ENCODE measurements at regions not wholly inside any gene's neighbourhood (a gene's known extent, or its start where the extent isn't known, plus 50 kb on each side); places are given as distances from the start of the nearest gene placed in this dataset.
"Not testable (repeated sequence)": the region's sequence is repeated elsewhere in the genome, so short reads cannot be mapped to it uniquely, and the experiment has no call there.

DNA sequence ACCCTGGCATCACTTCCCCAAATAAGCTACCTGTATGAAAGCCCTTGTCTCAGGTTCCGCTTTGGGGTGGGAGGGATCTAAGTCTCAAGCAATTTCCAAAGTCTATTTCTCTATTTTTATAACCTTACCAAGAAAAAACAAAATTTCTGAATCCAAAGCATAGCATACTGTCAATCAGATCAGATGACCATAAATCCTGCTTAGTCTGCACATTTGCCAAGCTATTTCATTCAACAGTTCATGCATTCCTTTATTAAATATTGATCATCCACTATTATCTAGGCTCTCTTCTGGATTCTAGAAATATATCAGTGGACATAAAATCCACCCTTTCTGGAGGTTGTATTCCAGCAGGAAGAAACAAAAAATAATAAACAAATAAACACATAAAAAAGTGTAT, 263.5 kb upstream of the USP15 start:
- in situ Hi-C loops (cut with HindIII; ENCODE audit: low pct_unique_long_range_greater_than_20kb, low sequenced_read_pairs), result no loop called here
- no peak for DNase-seq (ENCODE audit: low read depth in 1 of 2, low spot score in 1 of 2)
- no peak for TF ChIP-seq JUND (IDR thresholded peaks at IDR 0.05; ENCODE audit: low read depth)

DNA sequence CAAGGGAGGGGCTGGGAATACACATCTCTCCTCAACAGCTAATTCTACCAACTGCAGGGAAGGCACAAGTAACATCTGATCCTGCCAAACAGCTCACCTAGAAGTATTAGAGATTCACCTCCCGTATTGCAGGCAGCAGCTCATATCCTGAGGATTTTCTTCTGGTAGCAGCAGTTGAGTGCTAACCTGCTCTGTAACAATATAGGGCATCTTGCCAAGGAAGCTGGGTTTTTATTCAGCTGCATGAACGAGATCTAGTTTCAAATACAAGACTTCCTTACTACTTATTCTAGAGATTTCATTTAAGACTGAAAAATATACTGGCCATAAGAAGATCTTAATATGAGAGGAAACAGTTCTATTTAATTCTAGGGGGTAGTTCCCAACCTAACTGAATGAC, 261.4 kb upstream of the USP15 start:
- in situ Hi-C loops (cut with HindIII; ENCODE audit: low pct_unique_long_range_greater_than_20kb, low sequenced_read_pairs), result no loop called here
- no peak for DNase-seq (ENCODE audit: low read depth in 1 of 2, low spot score in 1 of 2)
- TF ChIP-seq JUND (IDR thresholded peaks at IDR 0.05; ENCODE audit: low read depth), result no peak

DNA sequence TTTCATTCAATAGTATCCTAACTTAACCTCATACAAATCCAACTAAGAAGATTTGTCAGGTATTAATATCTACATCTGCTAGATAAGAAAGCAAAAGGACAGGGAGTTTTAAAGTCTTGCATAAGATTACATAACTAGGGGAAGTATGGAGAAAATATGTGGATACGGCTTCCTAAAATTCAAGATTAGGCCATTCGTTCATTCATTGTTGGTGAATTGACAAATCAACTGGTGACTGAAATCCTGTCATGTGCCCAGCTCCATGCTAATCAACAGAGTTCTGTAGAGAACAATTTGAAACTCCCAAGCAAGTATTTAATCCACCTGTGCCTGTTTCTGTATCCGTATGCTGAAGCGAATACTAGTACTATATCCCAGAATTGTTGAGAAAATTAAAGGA, 260.9 kb upstream of the USP15 start:
- in situ Hi-C loops (cut with HindIII; ENCODE audit: low pct_unique_long_range_greater_than_20kb, low sequenced_read_pairs), result no loop called here
- DNase-seq (ENCODE audit: low read depth in 1 of 2, low spot score in 1 of 2), result no peak
- TF ChIP-seq JUND (IDR thresholded peaks at IDR 0.05; ENCODE audit: low read depth), result no peak

DNA sequence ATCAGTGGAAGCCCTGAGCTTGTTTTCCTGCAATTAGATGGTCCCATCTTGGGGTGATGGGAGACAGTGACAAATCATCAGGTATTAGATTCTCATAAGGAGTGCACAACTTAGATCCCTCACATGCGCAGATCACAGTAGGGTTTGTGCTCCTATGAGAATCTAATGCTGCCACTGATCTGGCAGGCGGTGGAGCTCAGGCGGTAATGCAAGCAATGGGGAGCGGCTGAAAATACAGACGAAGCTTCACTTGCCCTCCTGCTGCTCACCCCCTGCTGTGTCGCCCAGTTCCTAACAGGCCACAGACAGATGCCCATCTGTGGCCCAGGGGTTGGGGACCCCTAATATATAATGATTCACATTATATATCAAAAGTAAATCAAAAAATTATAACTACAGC, 258.8 kb upstream of the USP15 start:
- in situ Hi-C loops (cut with HindIII; ENCODE audit: low pct_unique_long_range_greater_than_20kb, low sequenced_read_pairs), result no loop called here
- TF ChIP-seq JUND (IDR thresholded peaks at IDR 0.05; ENCODE audit: low read depth), result no peak

DNA sequence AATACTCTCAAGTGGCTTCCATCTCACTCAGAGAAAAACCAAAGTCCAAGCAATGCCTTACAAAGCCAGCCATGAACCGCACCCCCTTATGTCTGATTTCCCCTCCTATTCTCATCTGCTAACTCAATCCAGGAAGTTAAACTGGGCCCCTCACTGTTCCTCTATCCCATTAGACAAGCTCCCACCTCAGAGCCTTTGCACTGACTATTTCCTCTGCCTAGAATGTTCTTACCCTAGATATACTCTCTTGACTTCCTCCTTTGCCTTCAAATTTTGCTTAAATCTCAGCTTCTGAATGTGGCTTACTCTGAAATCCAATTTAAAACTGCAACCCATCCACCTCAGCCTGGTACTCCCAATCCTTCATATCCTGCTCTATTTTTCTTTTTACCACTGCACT, 257.0 kb upstream of the USP15 start:
- TF ChIP-seq JUND (IDR thresholded peaks at IDR 0.05; ENCODE audit: low read depth), result no peak
- DNase-seq (ENCODE audit: low read depth in 1 of 2, low spot score in 1 of 2), result no peak
- in situ Hi-C loops (cut with HindIII; ENCODE audit: low pct_unique_long_range_greater_than_20kb, low sequenced_read_pairs), result no loop called here

More for the DNA sequence above, 258.8 kb upstream of the USP15 start:
- DNase-seq (ENCODE audit: low read depth in 1 of 2, low spot score in 1 of 2), result no peak

DNA sequence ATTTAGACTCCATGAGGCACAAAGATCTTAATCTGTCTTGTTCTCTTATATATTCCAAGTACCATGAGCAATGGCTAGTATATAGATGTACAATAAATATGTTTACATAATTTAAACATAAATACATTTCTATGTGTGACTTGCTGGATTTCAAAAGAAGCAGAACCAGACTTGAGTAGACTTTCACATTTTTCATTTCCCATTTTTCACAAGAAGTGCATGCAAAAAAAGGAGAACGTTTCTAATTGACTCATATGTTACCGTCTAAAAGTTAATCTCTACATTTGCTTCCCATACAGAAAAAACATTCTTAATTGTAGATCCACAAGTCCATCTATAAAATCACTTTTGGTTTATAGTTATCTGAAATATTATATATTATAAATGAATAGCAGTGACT, 256.5 kb upstream of the USP15 start:
- no peak for DNase-seq (ENCODE audit: low read depth in 1 of 2, low spot score in 1 of 2)
- no peak for TF ChIP-seq JUND (IDR thresholded peaks at IDR 0.05; ENCODE audit: low read depth)
- in situ Hi-C loops (cut with HindIII; ENCODE audit: low pct_unique_long_range_greater_than_20kb, low sequenced_read_pairs), result no loop called here

DNA sequence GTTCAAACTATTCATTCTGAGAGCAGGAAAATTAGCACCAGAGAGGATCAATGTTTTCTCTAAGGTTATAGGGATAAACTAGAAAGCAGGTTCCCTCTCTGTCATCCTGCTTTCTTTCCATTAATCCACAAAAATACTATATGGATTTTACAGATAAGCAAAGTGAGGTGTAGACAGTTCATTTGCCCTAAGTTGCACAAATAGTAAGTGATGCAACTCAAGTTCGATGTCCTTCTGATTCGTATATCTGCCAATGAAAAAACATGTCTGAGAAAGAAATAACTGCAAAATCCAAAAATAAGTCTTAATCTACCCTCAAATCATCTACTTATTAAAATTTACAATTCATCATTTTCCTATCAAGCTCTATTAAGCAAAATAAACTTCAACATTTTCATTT, 254.6 kb upstream of the USP15 start:
- in situ Hi-C loops (cut with HindIII; ENCODE audit: low pct_unique_long_range_greater_than_20kb, low sequenced_read_pairs), result no loop called here
- DNase-seq (ENCODE audit: low read depth in 1 of 2, low spot score in 1 of 2), result no peak
- no peak for TF ChIP-seq JUND (IDR thresholded peaks at IDR 0.05; ENCODE audit: low read depth)

DNA sequence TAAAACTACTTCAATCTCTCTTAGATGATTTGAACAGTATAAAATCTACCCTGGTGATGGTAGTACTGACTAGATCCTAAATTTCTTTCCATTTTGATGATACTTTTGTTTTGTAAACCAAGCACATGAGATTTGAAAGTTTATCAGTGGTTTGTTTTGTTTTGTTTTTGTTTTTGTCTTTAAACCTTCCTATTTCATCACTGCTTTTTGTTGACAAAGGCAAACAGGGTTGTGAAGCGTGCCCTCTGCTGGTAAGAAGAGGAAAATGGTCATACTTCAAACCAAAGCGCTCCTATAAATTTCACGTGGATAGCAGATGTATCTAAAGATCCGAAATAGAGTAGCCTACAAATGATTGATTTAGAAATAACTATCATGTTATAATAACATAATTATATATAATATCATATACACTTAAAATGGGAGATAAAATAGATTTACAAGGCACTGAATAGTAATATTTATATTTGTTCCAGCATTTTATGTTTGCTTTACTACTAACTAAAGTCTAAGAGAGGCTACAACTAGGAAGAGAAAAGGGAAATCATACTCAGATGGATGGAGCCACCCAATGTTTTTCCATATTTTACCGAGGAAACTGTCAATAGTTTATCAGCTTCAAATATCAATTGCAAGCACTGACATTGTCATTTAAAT, 254.0 kb upstream of the USP15 start:
- TF ChIP-seq JUND (IDR thresholded peaks at IDR 0.05; ENCODE audit: low read depth), result no peak
- in situ Hi-C loops (cut with HindIII; ENCODE audit: low pct_unique_long_range_greater_than_20kb, low sequenced_read_pairs), result no loop called here
- peak; percentile 65 to 66 for DNase-seq (ENCODE audit: low read depth in 1 of 2, low spot score in 1 of 2)

DNA sequence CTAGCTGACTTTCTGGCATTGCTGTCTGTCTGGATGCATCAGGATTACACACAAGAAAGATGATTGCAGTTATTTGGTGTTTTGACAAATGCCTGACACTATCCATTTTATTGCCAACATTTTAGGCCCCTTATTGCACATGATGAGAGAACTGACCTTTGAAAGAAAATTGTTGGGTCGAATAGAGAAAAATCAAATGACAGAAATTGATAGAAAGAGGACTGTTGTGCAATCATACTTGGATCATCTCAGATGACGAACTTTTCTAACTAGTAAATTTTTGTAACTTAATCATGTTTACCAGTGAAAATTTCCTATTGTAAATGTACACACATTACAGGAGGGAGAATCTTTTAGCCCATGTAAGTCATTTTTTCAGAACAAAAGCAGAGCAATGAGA, 251.5 kb upstream of the USP15 start:
- DNase-seq (ENCODE audit: low read depth in 1 of 2, low spot score in 1 of 2), result no peak
- in situ Hi-C loops (cut with HindIII; ENCODE audit: low pct_unique_long_range_greater_than_20kb, low sequenced_read_pairs), result no loop called here
- TF ChIP-seq JUND (IDR thresholded peaks at IDR 0.05; ENCODE audit: low read depth), result no peak

DNA sequence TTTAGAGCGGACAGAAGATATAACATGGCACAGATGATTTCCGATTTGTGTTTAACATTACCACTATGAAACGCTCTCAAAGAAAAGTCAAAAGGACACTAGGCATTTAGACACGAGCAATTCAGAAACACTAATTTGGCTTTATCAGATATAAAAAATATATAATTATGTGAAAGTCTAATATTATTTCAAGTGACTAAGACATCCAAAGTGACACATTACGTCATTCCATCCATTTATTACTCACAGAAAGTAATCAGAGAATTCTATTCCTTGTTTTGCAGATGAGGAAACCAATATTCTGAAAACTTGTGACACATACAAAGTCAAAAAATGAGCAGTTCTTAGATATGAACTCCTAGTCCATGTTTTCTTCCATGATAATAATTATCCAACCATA, 250.8 kb upstream of the USP15 start:
- in situ Hi-C loops (cut with HindIII; ENCODE audit: low pct_unique_long_range_greater_than_20kb, low sequenced_read_pairs), result no loop called here
- TF ChIP-seq JUND (IDR thresholded peaks at IDR 0.05; ENCODE audit: low read depth), result no peak
- DNase-seq (ENCODE audit: low read depth in 1 of 2, low spot score in 1 of 2), result no peak

DNA sequence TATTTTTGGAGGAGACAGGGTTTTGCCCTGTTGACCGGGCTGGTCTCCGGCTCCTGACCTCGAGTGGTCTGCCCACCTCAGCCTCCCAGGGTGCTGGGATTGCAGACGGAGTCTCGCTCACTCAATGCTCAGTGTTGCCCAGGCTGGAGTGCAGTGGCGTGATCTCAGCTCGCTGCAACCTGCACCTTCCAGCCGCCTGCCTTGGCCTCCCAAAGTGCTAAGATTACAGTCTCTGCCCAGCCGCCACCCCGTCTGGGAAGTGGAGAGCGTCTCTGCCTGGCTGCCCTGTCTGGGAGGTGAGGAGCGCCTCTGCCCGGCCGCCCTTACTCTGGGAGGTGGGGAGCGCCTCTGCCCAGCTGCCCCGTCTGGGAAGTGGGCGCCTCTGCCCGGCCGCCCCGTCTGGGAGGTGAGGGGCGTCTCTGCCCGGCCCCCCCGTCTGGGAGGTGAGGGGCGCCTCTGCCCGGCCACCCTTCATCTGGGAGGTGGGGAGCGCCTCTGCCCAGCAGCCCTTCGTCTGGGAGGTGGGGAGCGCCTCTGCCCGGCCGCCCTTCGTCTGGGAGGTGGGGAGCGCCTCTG, 249.8 kb upstream of the USP15 start:
- in situ Hi-C loops (cut with HindIII; ENCODE audit: low pct_unique_long_range_greater_than_20kb, low sequenced_read_pairs); DNase-seq (ENCODE audit: low read depth in 1 of 2, low spot score in 1 of 2): not testable (repeated sequence)

DNA sequence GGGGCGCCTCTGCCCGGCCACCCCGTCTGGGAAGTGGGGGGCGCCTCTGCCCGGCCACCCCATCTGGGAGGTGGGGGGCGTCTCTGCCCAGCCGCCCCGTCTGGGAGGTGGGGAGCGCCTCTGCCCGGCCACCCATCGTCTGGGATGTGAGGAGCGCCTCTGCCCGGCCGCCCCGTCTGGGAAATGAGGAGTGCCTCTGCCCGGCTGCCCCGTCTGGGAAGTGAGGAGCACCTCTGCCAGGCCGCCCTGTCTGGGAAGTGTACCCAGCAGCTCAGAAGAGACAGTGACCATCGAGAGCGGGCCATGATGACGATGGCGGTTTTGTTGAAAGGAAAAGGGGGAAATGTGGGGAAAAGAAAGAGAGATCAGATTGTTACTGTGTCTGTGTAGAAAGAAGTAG, 249.2 kb upstream of the USP15 start:
- DNase-seq (ENCODE audit: low read depth in 1 of 2, low spot score in 1 of 2); in situ Hi-C loops (cut with HindIII; ENCODE audit: low pct_unique_long_range_greater_than_20kb, low sequenced_read_pairs): not testable (repeated sequence)

DNA sequence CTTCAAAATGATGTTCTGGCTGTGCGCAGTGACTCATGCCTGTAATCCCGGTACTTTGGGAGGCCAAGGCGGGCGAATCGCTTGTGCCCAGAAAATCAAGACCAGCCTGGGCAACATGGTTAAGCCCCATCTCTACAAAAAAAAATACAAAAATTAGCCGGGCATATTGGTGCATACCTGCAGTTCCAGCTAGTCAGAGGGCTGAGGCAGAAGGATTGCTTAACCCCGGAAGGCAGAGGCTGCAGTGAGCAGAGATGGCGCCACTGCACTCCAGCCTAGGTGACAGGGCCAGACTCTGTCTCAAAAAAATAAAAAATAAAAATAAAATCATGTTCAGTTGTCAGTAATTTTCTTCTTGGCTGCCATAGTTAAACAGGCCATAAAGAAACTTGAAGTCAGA, 245.9 kb upstream of the USP15 start:
- DNase-seq (ENCODE audit: low read depth in 1 of 2, low spot score in 1 of 2), result no peak
- in situ Hi-C loops (cut with HindIII; ENCODE audit: low pct_unique_long_range_greater_than_20kb, low sequenced_read_pairs), result no loop called here
- TF ChIP-seq JUND (IDR thresholded peaks at IDR 0.05; ENCODE audit: low read depth), result no peak

DNA sequence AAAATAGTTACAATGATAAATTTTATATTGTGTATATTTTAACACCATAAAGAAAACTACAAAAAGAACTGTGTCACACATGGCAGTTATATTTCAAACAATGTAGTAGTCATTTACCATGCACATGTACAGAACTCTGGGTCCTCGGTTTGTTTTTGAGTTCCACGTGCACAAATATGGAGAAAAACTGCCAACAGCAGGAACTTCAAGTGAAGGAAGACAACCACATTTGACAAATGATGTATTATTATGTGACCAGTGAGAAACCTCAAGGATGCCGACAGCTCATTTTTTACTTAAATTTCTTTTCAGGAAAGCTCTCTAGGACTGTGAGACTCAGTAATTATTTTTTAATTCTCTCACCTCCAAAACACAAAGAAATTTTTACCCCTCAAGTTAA, 244.2 kb upstream of the USP15 start:
- no peak for DNase-seq (ENCODE audit: low read depth in 1 of 2, low spot score in 1 of 2)
- in situ Hi-C loops (cut with HindIII; ENCODE audit: low pct_unique_long_range_greater_than_20kb, low sequenced_read_pairs), result no loop called here
- no peak for TF ChIP-seq JUND (IDR thresholded peaks at IDR 0.05; ENCODE audit: low read depth)
